OCI-LY7 (cell line): ENCODE measurements at regions not wholly inside any gene's neighbourhood (a gene's known extent, or its start where the extent isn't known, plus 50 kb on each side); places are given as distances from the start of the nearest gene placed in this dataset.

Source experiments
- BruUV-seq: library from RNA; stranded (reverse); fragments of 400-500 nt; replicated peaks from 2 replicates; lab custom pipeline; 2021; lab: Mats Ljungman, UMichigan
- CTCF ChIA-PET: fragments of 300-600 bp; sonication (Branson Sonifier 250); formaldehyde crosslinking; loops from one replicate; lab custom pipeline; 2022; ENCODE audit warnings: antibody characterized with exemption; ENCODE audit not compliant: unreplicated experiment; lab: Charles Lee
- POLR2A ChIA-PET: fragments of 300-600 bp; sonication (Branson Sonifier 250); formaldehyde crosslinking; loops from one replicate; lab custom pipeline; 2022; ENCODE audit warnings: antibody characterized with exemption; lab: Charles Lee
- DNase-seq: peaks from one replicate; pipeline ENCODE4 v3.0.0-alpha.2; 2015; ENCODE audit warnings: low spot score
- H2AFZ ChIP-seq: fragments of 200-600 bp; sonication (generic), shearing (Covaris generic); 2 replicates; pipeline ENCODE4 v1.6.1; 2014; ENCODE audit warnings: mild to moderate bottlenecking, antibody characterized with exemption, low read length, moderate library complexity
- H3K27ac ChIP-seq: fragments of 200-600 bp; sonication (generic); 2 replicates; pipeline ENCODE4 v1.5.1; 2014; ENCODE audit warnings: mixed run types, low read depth, mild to moderate bottlenecking, moderate library complexity, low read length, inconsistent platforms; ENCODE audit not compliant: poor library complexity, severe bottlenecking
- H3K36me3 ChIP-seq: fragments of 200-600 bp; sonication (generic); 2 replicates; pipeline ENCODE4 v1.6.1; 2014; ENCODE audit warnings: mild to moderate bottlenecking, antibody characterized with exemption, low read length, moderate library complexity, mixed read lengths; ENCODE audit not compliant: insufficient read depth
- H3K4me1 ChIP-seq: fragments of 200-600 bp; sonication (generic); 2 replicates; pipeline ENCODE4 v1.5.1; 2014; ENCODE audit warnings: mild to moderate bottlenecking, low read length; ENCODE audit not compliant: insufficient read depth, poor library complexity, severe bottlenecking
- H3K4me2 ChIP-seq: fragments of 200-600 bp; sonication (generic); 2 replicates; pipeline ENCODE4 v1.6.1; 2014; ENCODE audit warnings: mild to moderate bottlenecking, low read length
- H3K4me3 ChIP-seq: fragments of 200-600 bp; sonication (generic); 2 replicates; pipeline ENCODE4 v1.5.1; 2014; ENCODE audit warnings: mild to moderate bottlenecking, low read depth, low read length; ENCODE audit not compliant: poor library complexity, severe bottlenecking
- H3K79me2 ChIP-seq: fragments of 200-600 bp; sonication (generic); 2 replicates; pipeline ENCODE4 v1.6.1; 2016; ENCODE audit warnings: low read depth, mild to moderate bottlenecking, low read length, moderate library complexity, mixed read lengths; ENCODE audit not compliant: insufficient read depth
- H3K9me2 ChIP-seq: fragments of 200-600 bp; sonication (generic); 2 replicates; pipeline ENCODE4 v1.6.1; 2016; ENCODE audit warnings: mild to moderate bottlenecking, low read length, mixed read lengths; ENCODE audit not compliant: insufficient read depth
- H3K9me3 ChIP-seq: fragments of 200-600 bp; sonication (generic); 2 replicates; pipeline ENCODE4 v1.6.1; 2014; ENCODE audit warnings: mild to moderate bottlenecking, mixed run types, low read length, mixed read lengths
- H4K20me1 ChIP-seq: fragments of 200-600 bp; sonication (generic); 2 replicates; pipeline ENCODE4 v1.6.1; 2014; ENCODE audit warnings: mild to moderate bottlenecking, antibody characterized with exemption, low read length, moderate library complexity, mixed read lengths; ENCODE audit not compliant: insufficient read depth
- CTCF ChIP-seq: fragments of 200-600 bp; sonication (generic); conservative IDR thresholded peaks from 2 replicates; pipeline ENCODE4 v1.5.1; 2014; ENCODE audit warnings: mild to moderate bottlenecking, antibody characterized with exemption, low read length, moderate library complexity, mixed read lengths
- EZH2phosphoT487 ChIP-seq: fragments of 200-600 bp; sonication (generic); IDR thresholded peaks from 2 replicates; pipeline ENCODE4 v1.6.1; 2018; ENCODE audit warnings: low read depth, borderline replicate concordance, mild to moderate bottlenecking, mixed run types, antibody characterized with exemption, low read length, moderate library complexity, mixed read lengths
- intact Hi-C: fragments of 100-400 bp; cut with micrococcal nuclease; formaldehyde crosslinking; loops from one replicate; pipeline ENCODE4 v1.10.0; 2022; ENCODE audit not compliant: unreplicated experiment

- BruUV-seq = no TSS peak
Measured at GRCh38 chr1:221994274-221994698, 252.4 kb upstream of the DUSP10 start.

GRCh38 chr1:221993444-221993948 lies 251.6 kb upstream of the DUSP10 start:
- intact Hi-C loops = no loop called here
- CTCF ChIA-PET = no interaction called here
- POLR2A ChIA-PET = interaction anchor here (0.6 to 0.7 kb wide), 2 partner anchors 42 to 263 kb away, joined by 3 read pairs; no protein-coding TSS in a partner anchor
- Histone ChIP-seq H3K36me3 (no peaks in the 10 kb centered on the region), H4K20me1 (no peaks in the 10 kb centered on the region), H3K4me3 (no peak overlapping the region), H3K9me3 (no peaks in the 10 kb centered on the region), H3K27ac (no peak overlapping the region), H3K79me2 (no peaks in the 10 kb centered on the region), H3K4me1 (no peaks in the 10 kb centered on the region), H3K4me2 (no peak overlapping the region), H3K9me2 (no peaks in the 10 kb centered on the region), H2AFZ (no peak overlapping the region)
- TF ChIP-seq EZH2phosphoT487 (no peak), CTCF (0 out of 2 replicates have a peak, but pooled peaks have one; percentile 13)
- BruUV-seq = no TSS peak
- DNase-seq = no peak

More at GRCh38 chr1:221994274-221994698, 252.4 kb upstream of the DUSP10 start:
- Histone ChIP-seq H4K20me1 (no peaks in the 10 kb centered on the region), H3K4me1 (no peaks in the 10 kb centered on the region), H3K9me2 (no peaks in the 10 kb centered on the region), H2AFZ (no peak overlapping the region), H3K27ac (no peak overlapping the region), H3K79me2 (no peaks in the 10 kb centered on the region), H3K9me3 (no peaks in the 10 kb centered on the region), H3K36me3 (no peaks in the 10 kb centered on the region), H3K4me2 (no peak overlapping the region), H3K4me3 (no peak overlapping the region)
- TF ChIP-seq CTCF (no peak), EZH2phosphoT487 (no peak)
- ChIA-PET CTCF (no interaction called here), POLR2A (interaction anchor here (0.6 to 0.7 kb wide), 2 partner anchors 41 to 628 kb away, joined by 3 read pairs; no protein-coding TSS in a partner anchor)
- no peak for DNase-seq
- intact Hi-C loops = no loop called here

DNA sequence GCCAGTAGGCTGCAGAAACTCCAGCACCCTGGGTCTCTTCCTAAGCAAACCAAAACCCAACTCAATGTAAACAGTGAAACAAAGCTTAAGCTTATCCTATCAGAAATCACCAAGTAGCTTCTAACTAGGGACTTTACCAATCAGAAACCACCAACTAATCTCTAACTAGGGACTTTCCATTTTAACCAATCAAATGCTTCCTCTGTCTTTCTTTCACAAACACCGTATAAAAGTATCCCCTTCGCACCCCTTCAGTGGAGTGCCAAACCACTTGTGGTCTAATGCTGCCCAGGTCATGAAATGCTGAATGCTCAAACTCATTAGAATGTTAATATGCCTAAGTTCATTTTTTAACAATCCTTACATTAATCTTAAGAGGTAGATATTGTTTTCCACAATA lies 250.5 kb upstream of the DUSP10 start:
- POLR2A ChIA-PET = no interaction called here

More for the DNA sequence above, 250.5 kb upstream of the DUSP10 start:
- H3K36me3 ChIP-seq = no peaks in the 10 kb centered on the region
- CTCF ChIA-PET = no interaction called here
- H3K4me2 ChIP-seq = no peak overlapping the region
- no peak overlapping the region for H3K4me3 ChIP-seq
- H3K27ac ChIP-seq = no peak overlapping the region
- no peak overlapping the region for H2AFZ ChIP-seq
- H4K20me1 ChIP-seq = no peaks in the 10 kb centered on the region
- no peaks in the 10 kb centered on the region for H3K9me2 ChIP-seq
- no peak for DNase-seq
- H3K4me1 ChIP-seq = no peaks in the 10 kb centered on the region
- H3K9me3 ChIP-seq = no peaks in the 10 kb centered on the region
- no peaks in the 10 kb centered on the region for H3K79me2 ChIP-seq
- TF ChIP-seq CTCF = no peak
- no peak for TF ChIP-seq EZH2phosphoT487
- no TSS peak for BruUV-seq
- intact Hi-C loops = no loop called here
